Colon (tissue), 2 donors: ENCODE measurements at regions not wholly inside any gene's neighbourhood (a gene's known extent, or its start where the extent isn't known, plus 50 kb on each side); places are given as distances from the start of the nearest gene placed in this dataset.

ENCODE experiments used
- FAIRE-seq: peaks from 2 replicates; lab custom pipeline; 2012; peaks lifted over from hg19 to GRCh38; lab: Jason Lieb, UNC
- donor health status: control.
- donor health status: control.

GRCh38 chr1:36607263-36607651, 124.5 kb upstream of the CSF3R start:
- FAIRE-seq: no peak

DNA sequence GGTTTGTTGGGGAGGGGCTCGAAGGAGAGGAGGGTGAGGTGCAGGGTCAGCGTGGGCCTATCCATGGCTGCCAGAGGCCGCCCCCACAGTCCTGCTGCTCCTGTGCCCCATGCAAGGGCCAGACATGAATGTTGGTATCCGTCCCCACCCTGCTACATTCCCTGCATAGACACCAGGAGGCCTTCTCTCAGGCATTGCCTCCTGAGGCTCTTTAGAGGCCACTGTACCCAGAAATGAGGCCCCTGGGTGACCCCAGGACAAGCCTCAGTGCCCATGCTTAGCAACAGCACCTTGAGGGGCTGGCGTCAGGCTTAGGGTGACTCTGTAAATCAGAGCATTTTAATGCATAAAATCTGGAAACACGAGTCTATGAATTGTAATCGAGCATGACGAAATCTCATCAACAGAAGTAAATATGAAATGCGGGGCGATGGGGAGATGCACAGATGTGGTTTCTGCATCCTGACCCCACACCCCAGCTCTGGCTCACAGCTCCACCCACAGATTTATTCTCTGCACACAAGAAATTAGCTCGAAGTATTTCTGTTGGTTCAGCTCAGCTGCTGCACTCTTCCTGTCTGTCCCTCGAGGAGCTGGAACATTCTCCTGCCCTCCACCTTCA, 124.0 kb upstream of the CSF3R start:
- FAIRE-seq: no peak

GRCh38 chr1:36605942-36606640, 123.4 kb upstream of the CSF3R start:
- no peak for FAIRE-seq

DNA sequence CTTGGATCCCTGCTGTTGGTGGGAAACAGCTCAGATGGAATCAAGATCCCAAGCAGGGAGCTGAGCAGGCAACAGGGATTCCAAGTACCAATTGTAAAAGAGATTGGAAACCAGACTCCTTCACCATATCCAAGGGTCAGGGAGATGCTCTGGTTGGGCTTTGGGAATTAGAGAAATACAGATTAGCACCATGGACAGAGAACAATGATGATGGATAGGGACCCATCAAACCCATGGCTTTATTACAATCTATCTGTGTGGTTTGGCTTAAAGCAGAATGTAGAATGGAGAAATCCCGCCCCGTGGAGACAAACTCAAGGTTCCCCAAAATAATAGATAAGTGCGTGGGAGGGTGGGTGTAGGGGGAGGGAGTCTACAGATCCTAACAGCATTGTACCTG, 120.7 kb upstream of the CSF3R start:
- no peak for FAIRE-seq

DNA sequence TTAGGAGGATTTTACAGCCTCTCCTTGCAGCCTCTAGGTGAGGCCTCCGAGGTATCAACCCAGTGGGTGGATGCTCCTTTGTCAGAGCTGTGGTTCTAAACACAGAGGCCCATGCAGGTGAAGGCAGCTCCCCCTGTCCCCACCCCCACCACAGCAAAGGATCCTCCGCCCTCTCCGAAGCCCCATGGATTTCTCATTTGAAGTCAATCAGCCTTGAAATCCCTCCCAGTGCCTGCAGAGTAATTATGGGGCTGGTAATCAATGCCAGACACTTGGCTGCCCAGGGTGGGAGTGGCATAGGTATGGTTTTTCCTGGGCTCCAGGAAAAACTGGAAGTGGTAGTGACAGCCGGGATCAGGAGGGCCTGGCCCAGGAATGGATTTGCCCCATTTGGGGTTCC, 119.5 kb upstream of the CSF3R start:
- no peak for FAIRE-seq

DNA sequence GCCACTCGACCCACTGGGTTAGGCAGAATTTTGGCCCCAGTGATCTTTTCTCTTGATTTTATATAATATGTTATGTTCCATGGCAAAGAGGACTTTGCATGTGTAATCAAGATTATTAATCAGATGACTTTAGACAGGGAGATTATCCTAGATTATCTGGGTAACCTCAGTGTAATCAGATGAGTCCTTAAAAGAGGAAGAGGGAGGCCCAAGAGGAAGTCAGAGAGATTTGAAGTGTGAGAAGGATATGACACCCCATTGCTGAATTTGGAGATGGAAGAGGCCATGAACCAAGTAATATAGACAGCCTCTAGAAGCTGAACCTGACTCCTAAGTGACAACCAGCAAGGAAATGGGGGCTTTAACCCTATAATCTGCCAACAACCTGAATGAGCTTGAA, 117.1 kb upstream of the CSF3R start:
- FAIRE-seq: no peak

GRCh38 chr1:36597514-36597913, 114.8 kb upstream of the CSF3R start:
- FAIRE-seq: no peak

GRCh38 chr1:36595921-36596320, 113.2 kb upstream of the CSF3R start:
- no peak for FAIRE-seq

- FAIRE-seq: no peak
Observed at GRCh38 chr1:36595349-36595748, 112.6 kb upstream of the CSF3R start.

- FAIRE-seq: no peak
Observed at GRCh38 chr1:36594023-36594422, 111.3 kb upstream of the CSF3R start.

GRCh38 chr1:36591278-36591677, 108.6 kb upstream of the CSF3R start:
- no peak for FAIRE-seq

GRCh38 chr1:36590771-36591170, 108.1 kb upstream of the CSF3R start:
- no peak for FAIRE-seq

DNA sequence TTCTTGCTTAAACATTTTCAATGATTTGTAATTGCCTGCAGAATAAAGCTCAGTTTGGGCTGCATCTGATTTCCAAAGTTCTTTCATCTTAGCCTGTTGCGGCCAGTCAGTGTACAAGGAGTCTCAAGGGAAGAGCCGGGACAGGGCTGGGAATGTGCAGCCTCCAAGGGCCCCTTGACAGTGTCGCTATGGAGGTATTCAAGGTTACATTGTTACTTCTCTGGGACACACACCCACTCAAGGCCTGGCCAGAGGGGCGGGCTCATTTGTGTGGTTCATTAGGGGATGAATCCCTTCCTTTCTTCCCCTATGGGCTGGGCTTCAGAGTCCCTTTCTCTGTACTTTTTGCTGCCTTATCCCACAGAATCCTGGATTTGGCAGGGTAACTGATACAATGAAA, 107.6 kb upstream of the CSF3R start:
- no peak for FAIRE-seq

- no peak for FAIRE-seq
Observed at GRCh38 chr1:36588972-36589371, 106.3 kb upstream of the CSF3R start.

DNA sequence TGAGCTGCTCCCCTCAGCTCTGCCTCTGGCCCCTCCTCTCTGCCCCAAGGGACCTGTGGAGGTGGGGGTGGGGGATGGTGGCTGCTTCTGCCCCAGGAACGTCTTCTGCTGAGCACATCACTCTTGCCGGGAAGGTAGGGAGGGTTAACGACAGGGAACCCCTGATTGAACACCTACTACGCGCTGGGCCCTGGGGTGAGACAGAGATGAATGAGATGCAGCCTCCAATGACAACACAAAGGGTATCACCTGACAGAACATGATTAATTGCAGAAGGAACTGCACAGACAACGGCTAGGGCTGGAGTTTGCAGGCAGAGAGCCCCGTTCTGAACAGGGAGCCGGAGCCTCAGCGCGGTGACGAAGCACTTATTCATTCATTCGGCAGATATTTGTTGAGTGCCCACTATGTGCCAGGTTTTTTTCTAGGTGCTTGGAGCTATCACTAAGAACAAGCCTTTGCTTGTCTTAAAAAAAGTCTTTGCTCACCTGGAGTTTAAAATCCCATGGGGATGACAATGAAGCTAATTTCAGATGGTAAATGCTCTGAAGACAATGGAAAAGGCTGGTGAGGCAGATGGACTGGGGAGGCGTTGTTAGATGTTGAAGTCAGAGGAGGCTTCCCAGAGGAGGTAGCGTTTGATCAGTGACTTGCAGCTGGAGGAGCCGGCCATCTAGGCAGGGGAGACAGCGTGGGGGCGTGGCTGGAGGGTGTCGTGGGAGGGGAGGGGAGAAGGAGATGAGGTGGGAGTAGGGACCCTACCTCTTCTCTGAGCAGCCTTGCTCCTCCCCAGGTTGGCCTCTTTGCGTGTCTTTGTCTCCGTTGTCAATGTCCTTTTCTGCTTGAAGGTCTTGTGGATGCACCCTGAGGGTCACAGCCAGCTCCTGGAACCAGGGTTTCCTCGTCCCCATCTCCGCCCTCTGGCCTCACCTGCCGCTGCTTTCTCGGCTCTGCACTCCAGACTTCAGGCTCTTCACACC, 103.1 kb upstream of the CSF3R start:
- FAIRE-seq: no peak

DNA sequence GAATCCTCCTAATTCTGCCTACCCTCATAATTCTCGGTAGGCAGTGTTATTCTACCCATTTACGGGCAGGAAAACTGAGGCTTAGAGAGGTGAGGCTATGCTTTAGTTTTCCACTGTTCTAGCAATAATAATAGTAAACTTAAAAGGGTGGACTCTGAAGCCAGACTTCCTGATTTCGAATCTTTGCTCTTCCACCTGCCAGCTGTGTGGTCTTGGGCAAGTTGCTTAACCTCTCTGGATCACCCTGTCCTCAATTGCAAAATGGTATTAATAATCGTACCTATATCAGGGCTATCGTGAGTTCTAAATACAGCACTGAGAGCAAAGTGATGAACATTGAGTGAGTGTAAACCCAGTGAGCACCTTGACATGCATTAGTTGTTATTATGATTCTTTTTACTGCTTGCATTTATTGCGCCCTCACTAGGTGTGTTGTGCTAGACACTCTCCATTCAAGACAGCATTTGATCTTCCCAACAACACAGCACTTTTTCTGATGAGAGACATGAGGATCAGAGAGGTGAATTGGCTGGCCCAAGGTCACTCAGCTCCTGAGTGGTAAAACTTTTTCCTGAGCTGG, 102.3 kb upstream of the CSF3R start:
- no peak for FAIRE-seq

DNA sequence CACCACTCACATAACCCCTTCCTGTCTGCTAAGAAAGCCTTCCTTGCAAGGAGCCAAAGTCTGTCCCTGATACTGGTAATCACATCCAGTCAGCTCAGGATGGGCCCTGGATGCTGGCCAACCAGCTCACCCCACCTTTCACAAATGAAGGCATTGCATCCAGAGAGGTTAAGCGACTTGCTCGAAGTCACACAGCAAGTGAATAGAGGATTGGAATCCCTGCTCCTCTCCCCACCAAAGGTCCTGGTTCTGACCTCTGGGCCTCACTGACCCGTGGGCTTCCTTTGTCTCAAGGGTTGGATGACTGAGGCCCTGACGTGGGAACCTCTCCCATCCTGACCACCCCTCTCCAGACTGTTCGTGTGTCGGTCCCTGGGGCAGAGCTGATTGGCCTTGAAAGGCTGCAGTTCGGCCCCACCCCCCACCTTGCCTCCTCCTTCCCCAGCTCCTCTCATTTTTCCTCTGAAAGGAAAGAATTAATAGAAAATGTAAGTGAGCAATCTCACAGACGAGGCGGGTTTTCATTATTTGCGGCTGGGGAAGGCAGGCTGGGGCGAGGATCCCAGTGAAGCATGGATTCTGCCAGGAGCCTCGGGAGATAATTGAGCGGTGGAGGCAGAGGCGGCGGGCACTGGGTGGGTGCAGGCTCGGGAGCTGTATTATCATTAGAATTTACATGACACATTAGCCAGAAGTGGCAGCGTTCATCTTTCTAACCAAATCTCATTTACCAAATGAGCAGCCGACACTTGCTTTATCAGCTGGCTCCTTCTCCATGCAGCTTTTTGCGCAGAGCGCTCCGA, 101.5 kb upstream of the CSF3R start:
- no peak for FAIRE-seq

DNA sequence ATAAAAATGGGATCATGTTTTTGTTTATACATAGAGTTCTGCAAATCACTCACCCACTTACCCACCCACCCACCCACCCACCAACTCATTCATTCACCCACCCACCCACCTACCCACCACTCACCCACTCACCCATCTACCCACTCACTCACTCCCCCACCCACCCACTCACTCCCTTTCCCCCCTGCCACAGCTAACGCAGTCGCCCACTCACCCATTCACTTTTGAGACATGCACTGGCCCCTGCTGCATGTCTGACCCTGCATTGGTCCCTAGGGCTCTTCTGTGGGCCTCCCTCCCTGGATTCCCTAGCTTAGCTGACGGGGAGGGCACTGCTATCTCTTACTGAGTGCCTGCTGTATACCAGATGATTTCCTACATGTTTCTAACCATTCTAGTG, 100.4 kb upstream of the CSF3R start:
- no peak for FAIRE-seq

DNA sequence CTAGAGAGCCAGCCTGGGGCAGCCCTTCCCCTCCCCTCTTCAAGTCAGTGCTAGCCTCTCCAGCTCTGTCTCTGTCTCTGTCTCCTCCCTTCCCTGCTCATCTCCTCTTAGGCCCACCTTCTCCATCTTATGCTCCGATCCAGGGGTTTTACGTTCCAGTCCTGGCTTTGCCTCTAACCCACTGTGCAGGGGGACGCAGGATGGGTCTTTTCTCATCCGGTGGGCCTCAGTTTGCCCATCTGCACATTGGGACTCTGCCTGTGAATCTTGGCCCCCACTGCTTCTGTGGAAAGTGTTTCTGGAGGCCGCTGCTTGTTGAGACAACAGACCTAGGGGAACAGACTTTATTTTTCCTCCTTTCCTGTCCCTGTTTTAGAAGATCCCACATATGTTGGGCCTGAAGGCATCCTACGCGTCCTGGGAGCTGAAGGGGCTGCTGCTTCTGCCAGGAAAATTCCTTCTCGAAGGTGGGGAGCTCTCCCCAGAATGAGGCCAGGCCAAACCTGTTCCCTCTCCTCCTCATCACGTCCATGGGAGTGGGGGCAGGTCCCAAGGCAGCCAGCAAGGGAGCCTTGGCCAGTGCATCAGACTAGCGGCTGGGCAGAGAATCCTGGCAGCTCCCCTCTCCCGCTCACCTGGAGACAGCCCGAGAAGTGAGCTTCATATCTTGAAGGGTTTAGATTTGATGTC, 99.5 kb upstream of the CSF3R start:
- FAIRE-seq: no peak

DNA sequence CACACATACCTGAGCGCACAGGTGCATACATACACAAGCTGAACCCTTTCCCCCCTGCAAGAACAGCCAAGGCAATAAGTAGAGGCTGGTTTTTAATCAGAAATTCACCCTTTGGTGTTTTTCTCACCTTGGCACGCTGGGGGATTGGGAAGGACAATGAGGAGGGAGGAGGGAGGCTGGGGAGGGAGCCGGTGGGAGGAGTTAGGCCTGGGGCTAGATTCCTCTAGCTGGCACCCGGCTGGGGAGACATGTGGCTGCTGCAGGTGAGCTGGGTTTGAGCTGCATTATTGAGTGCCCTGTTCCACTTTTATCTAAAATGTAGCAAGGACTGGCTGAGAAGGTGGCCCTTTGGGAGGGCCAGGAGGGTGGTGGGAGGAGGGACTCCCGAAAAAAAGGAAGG, 97.8 kb upstream of the CSF3R start:
- FAIRE-seq: no peak

DNA sequence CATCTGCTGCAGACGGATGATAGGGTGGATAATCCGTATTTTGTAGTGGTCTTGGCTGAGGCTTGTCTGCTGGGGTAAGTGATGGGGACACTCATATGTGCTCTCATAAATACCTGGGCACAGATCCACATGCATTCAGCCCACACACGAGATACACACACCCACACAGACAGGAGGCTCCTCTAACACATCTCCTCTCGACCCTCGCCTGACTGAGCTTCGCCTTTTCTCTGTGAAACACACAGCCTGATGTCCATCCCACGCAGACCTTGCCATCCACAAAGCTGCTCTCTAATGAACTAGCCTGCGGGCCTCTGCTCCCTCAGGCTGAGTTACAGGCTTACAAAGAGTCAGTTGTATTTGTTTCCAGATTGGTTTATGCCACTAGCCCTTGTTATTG, 96.3 kb upstream of the CSF3R start:
- no peak for FAIRE-seq
